Gastrocnemius medialis (tissue), 4 donors: ENCODE measurements at regions not wholly inside any gene's neighbourhood (a gene's known extent, or its start where the extent isn't known, plus 50 kb on each side); places are given as distances from the start of the nearest gene placed in this dataset.

Source experiments
- CTCF ChIP-seq, 5 experiments: fragments of 450-650 bp in 3 of 5; fragments of 200-600 bp in 2 of 5; sonication (generic) in 2 of 5; IDR thresholded peaks in 4 of 5; conservative IDR thresholded peaks in 1 of 5; 1 replicate in 4 of 5; 2 replicates in 1 of 5; pipeline ENCODE4 v1.5.1; 2016 to 2019; ENCODE audit warnings: antibody characterized with exemption in 5 of 5, mild to moderate bottlenecking in 3 of 5, moderate library complexity in 3 of 5
- POLR2A ChIP-seq, 2 donors: fragments of 450-650 bp; IDR thresholded peaks; one replicate each; pipeline ENCODE4 v1.6.1; 2017; ENCODE audit warnings: antibody characterized with exemption in 2 of 2, mild to moderate bottlenecking in 2 of 2, moderate library complexity in 2 of 2

- TF ChIP-seq CTCF (IDR thresholded peaks at IDR 0.05 in 4 of 5, conservative IDR thresholded peaks at IDR 0.05 in 1 of 5): no peak
- no peak for TF ChIP-seq POLR2A (IDR thresholded peaks at IDR 0.05)
These were observed 212.3 kb downstream of the TMEM121 start for GRCh38 chr14:105738638-105739037.
